NB4 (cell line): ENCODE measurements at regions not wholly inside any gene's neighbourhood (a gene's known extent, or its start where the extent isn't known, plus 50 kb on each side); places are given as distances from the start of the nearest gene placed in this dataset.

Experiments used
- DNase-seq: peaks from one replicate; pipeline ENCODE4 v3.0.0; 2010; ENCODE audit warnings: low read depth
- H3K4me3 ChIP-seq: one replicate; pipeline ENCODE4 v1.5.1; 2011; ENCODE audit warnings: mild to moderate bottlenecking, low read depth, low read length, moderate library complexity
- CTCF ChIP-seq: IDR thresholded peaks from one replicate; pipeline ENCODE4 v1.5.1; 2012; ENCODE audit warnings: low read depth, low read length
- MAX ChIP-seq: IDR thresholded peaks from 2 replicates; pipeline ENCODE4 v1.6.1; 2011; ENCODE audit warnings: low read depth, low read length
- MYC ChIP-seq: IDR thresholded peaks from 2 replicates; pipeline ENCODE4 v1.6.1; 2011; ENCODE audit warnings: low read depth, low read length
- POLR2A ChIP-seq: IDR thresholded peaks from 2 replicates; pipeline ENCODE4 v1.6.1; 2011; ENCODE audit warnings: mild to moderate bottlenecking; ENCODE audit not compliant: insufficient read length; ENCODE audit errors: extremely low read depth

GRCh38 chr1:217253351-217253750 lies 377.5 kb downstream of the GPATCH2 start:
- DNase-seq, result no peak
- H3K4me3 ChIP-seq, result no peak overlapping the region
- TF ChIP-seq POLR2A (no peak), MAX (no peak), CTCF (no peak), MYC (no peak)

GRCh38 chr1:217251121-217251520 lies 379.8 kb downstream of the GPATCH2 start:
- no peak overlapping the region for H3K4me3 ChIP-seq
- DNase-seq, result no peak
- no peak for TF ChIP-seq MYC
- no peak for TF ChIP-seq MAX
- TF ChIP-seq POLR2A, result no peak
- TF ChIP-seq CTCF, result no peak

GRCh38 chr1:217249857-217250256 lies 381.0 kb downstream of the GPATCH2 start:
- no peak for DNase-seq
- no peak overlapping the region for H3K4me3 ChIP-seq
- TF ChIP-seq CTCF, result no peak
- TF ChIP-seq MYC, result no peak
- TF ChIP-seq POLR2A, result no peak
- TF ChIP-seq MAX, result no peak

GRCh38 chr1:217244971-217245370 lies 385.9 kb downstream of the GPATCH2 start:
- no peak for TF ChIP-seq MAX
- no peak for TF ChIP-seq CTCF
- TF ChIP-seq POLR2A, result no peak
- no peak for TF ChIP-seq MYC
- no peak for DNase-seq
- no peak overlapping the region for H3K4me3 ChIP-seq

GRCh38 chr1:217240656-217241055 lies 390.2 kb downstream of the GPATCH2 start:
- TF ChIP-seq POLR2A (no peak), MAX (no peak), CTCF (no peak), MYC (no peak)
- no peak overlapping the region for H3K4me3 ChIP-seq
- DNase-seq, result no peak

GRCh38 chr1:217238945-217239344 lies 391.9 kb downstream of the GPATCH2 start:
- TF ChIP-seq POLR2A (no peak), MYC (no peak), CTCF (no peak), MAX (no peak)
- H3K4me3 ChIP-seq, result no peak overlapping the region

More at GRCh38 chr1:217238945-217239344, 391.9 kb downstream of the GPATCH2 start:
- DNase-seq, result no peak
